ENCODE measurements at regions not wholly inside any gene's neighbourhood (a gene's known extent, or its start where the extent isn't known, plus 50 kb on each side); places are given as distances from the start of the nearest gene placed in this dataset.

GRCh38 chr3:70635301-70635700, 322.9 kb upstream of the MDFIC2 start:
- no peak for TF ChIP-seq CTCF (IDR thresholded peaks at IDR 0.05; ENCODE audit: unreplicated experiment)
- Mint-ChIP-seq H3K4me3 (ENCODE audit: low read depth) (no peak overlapping the region), H3K27me3 (no peaks in the 10 kb centered on the region), H3K27ac (no peak overlapping the region), H3K9me3 (ENCODE audit: low read depth) (peaks cover 9% of the 10 kb centered on the region), H3K4me1 (ENCODE audit: low read depth) (no peaks in the 10 kb centered on the region), H3K36me3 (ENCODE audit: insufficient read depth) (no peaks in the 10 kb centered on the region)
- DNase-seq (ENCODE audit: low spot score, unreplicated experiment): no peak

GRCh38 chr3:70631716-70632307, 319.4 kb upstream of the MDFIC2 start:
- no peaks in the 10 kb centered on the region for H3K27me3 Mint-ChIP-seq
- no peaks in the 10 kb centered on the region for H3K36me3 Mint-ChIP-seq (ENCODE audit: insufficient read depth)
- TF ChIP-seq CTCF (IDR thresholded peaks at IDR 0.05; ENCODE audit: unreplicated experiment): no peak
- H3K4me1 Mint-ChIP-seq (ENCODE audit: low read depth): no peaks in the 10 kb centered on the region
- no peak overlapping the region for H3K27ac Mint-ChIP-seq
- no peak overlapping the region for H3K4me3 Mint-ChIP-seq (ENCODE audit: low read depth)
- DNase-seq (ENCODE audit: low spot score, unreplicated experiment): no peak
- H3K9me3 Mint-ChIP-seq (ENCODE audit: low read depth): no peaks in the 10 kb centered on the region

GRCh38 chr3:70621451-70621850, 309.0 kb upstream of the MDFIC2 start:
- Mint-ChIP-seq H3K4me3 (ENCODE audit: low read depth) (no peak overlapping the region), H3K27ac (no peak overlapping the region), H3K9me3 (ENCODE audit: low read depth) (no peaks in the 10 kb centered on the region), H3K27me3 (peaks cover 4% of the 10 kb centered on the region), H3K4me1 (ENCODE audit: low read depth) (peaks cover 1% of the 10 kb centered on the region), H3K36me3 (ENCODE audit: insufficient read depth) (no peaks in the 10 kb centered on the region)
- no peak for TF ChIP-seq CTCF (IDR thresholded peaks at IDR 0.05; ENCODE audit: unreplicated experiment)
- no peak for DNase-seq (ENCODE audit: low spot score, unreplicated experiment)

- no peak overlapping the region for H3K4me3 Mint-ChIP-seq (ENCODE audit: low read depth)
- H3K27me3 Mint-ChIP-seq: peaks cover 4% of the 10 kb centered on the region
- no peak for DNase-seq (ENCODE audit: low spot score, unreplicated experiment)
- TF ChIP-seq CTCF (IDR thresholded peaks at IDR 0.05; ENCODE audit: unreplicated experiment): no peak
- H3K9me3 Mint-ChIP-seq (ENCODE audit: low read depth): no peaks in the 10 kb centered on the region
- peaks cover 1% of the 10 kb centered on the region for H3K4me1 Mint-ChIP-seq (ENCODE audit: low read depth)
- H3K36me3 Mint-ChIP-seq (ENCODE audit: insufficient read depth): no peaks in the 10 kb centered on the region
- no peak overlapping the region for H3K27ac Mint-ChIP-seq
Observed at GRCh38 chr3:70620956-70621355, 308.5 kb upstream of the MDFIC2 start.

GRCh38 chr3:70620367-70620766, 307.9 kb upstream of the MDFIC2 start:
- no peak overlapping the region for H3K27ac Mint-ChIP-seq
- H3K4me1 Mint-ChIP-seq (ENCODE audit: low read depth): peaks cover 1% of the 10 kb centered on the region
- TF ChIP-seq CTCF (IDR thresholded peaks at IDR 0.05; ENCODE audit: unreplicated experiment): no peak
- H3K4me3 Mint-ChIP-seq (ENCODE audit: low read depth): no peak overlapping the region
- no peaks in the 10 kb centered on the region for H3K9me3 Mint-ChIP-seq (ENCODE audit: low read depth)
- no peaks in the 10 kb centered on the region for H3K36me3 Mint-ChIP-seq (ENCODE audit: insufficient read depth)
- no peak for DNase-seq (ENCODE audit: low spot score, unreplicated experiment)
- peaks cover 4% of the 10 kb centered on the region for H3K27me3 Mint-ChIP-seq
